Muscle of leg (tissue), 3 donors: ENCODE measurements at regions not wholly inside any gene's neighbourhood (a gene's known extent, or its start where the extent isn't known, plus 50 kb on each side); places are given as distances from the start of the nearest gene placed in this dataset.
"Not testable (repeated sequence)": the region's sequence is repeated elsewhere in the genome, so short reads cannot be mapped to it uniquely, and the experiment has no call there.

ENCODE experiments used
- DNase-seq: peaks from one replicate; pipeline ENCODE4 v3.0.0; 2013
- H3K27ac ChIP-seq: one replicate; pipeline ENCODE4 v1.5.1; 2013; ENCODE audit warnings: mild to moderate bottlenecking, low read length, control low read depth
- H3K27me3 ChIP-seq: one replicate; pipeline ENCODE4 v1.6.1; 2013; ENCODE audit warnings: low read length; ENCODE audit not compliant: control insufficient read depth, insufficient read depth
- H3K36me3 ChIP-seq: one replicate; pipeline ENCODE4 v1.6.1; 2013; ENCODE audit warnings: low read length; ENCODE audit not compliant: control insufficient read depth, insufficient read depth
- H3K4me1 ChIP-seq: one replicate; pipeline ENCODE4 v1.6.1; 2013; ENCODE audit warnings: low read length; ENCODE audit not compliant: control insufficient read depth, insufficient read depth
- H3K4me3 ChIP-seq: one replicate; pipeline ENCODE4 v1.5.1; 2013; ENCODE audit warnings: low read length, control low read depth
- H3K9me3 ChIP-seq: replicated peaks from 2 replicates; pipeline ENCODE4 v1.6.1; 2013; ENCODE audit warnings: low read depth, low read length; ENCODE audit not compliant: control insufficient read depth
- WGBS: methylation state at CpG from one replicate; pipeline ENCODE4 v1.1.5; 2013; ENCODE audit warnings: missing lambda C conversion rate; ENCODE audit not compliant: insufficient coverage; 5-methylcytosine and 5-hydroxymethylcytosine counted together

GRCh38 chr14:89088530-89088929 is 264.1 kb downstream of the TTC8 start:
- peak overlapping the region; percentile 70 for H3K27ac ChIP-seq
- 29% methylated on average over 3 of the region's 3 CpGs for WGBS
- no peak overlapping the region for H3K4me3 ChIP-seq
- DNase-seq, result peak; percentile 87
- peaks cover 3% of the 10 kb centered on the region for H3K9me3 ChIP-seq
- no peaks in the 10 kb centered on the region for H3K36me3 ChIP-seq
- no peaks in the 10 kb centered on the region for H3K27me3 ChIP-seq
- peaks cover 25% of the 10 kb centered on the region for H3K4me1 ChIP-seq

GRCh38 chr14:89089330-89089729 is 264.9 kb downstream of the TTC8 start:
- Histone ChIP-seq H3K27ac (no peak overlapping the region), H3K9me3 (peaks cover 3% of the 10 kb centered on the region), H3K27me3 (no peaks in the 10 kb centered on the region), H3K4me1 (peaks cover 24% of the 10 kb centered on the region), H3K4me3 (no peak overlapping the region), H3K36me3 (no peaks in the 10 kb centered on the region)
- 75% methylated on average over 1 of the region's 1 CpG for WGBS
- DNase-seq, result no peak

- peaks cover 6% of the 10 kb centered on the region for H3K4me1 ChIP-seq
- H3K36me3 ChIP-seq, result no peaks in the 10 kb centered on the region
- no peaks in the 10 kb centered on the region for H3K27me3 ChIP-seq
- H3K4me3 ChIP-seq, result no peak overlapping the region
- DNase-seq, result no peak
- H3K9me3 ChIP-seq, result peaks cover 3% of the 10 kb centered on the region
- no CpG with 5 or more reads among the region's 1 CpG for WGBS
- no peak overlapping the region for H3K27ac ChIP-seq
Measured at GRCh38 chr14:89091781-89092180, 267.3 kb downstream of the TTC8 start.

GRCh38 chr14:89093083-89093730 is 268.8 kb downstream of the TTC8 start:
- peaks cover 4% of the 10 kb centered on the region for H3K27me3 ChIP-seq
- 68% methylated on average over 3 of the region's 3 CpGs for WGBS
- H3K9me3 ChIP-seq, result peaks cover 3% of the 10 kb centered on the region
- no peaks in the 10 kb centered on the region for H3K36me3 ChIP-seq
- DNase-seq, result no peak
- no peak overlapping the region for H3K4me3 ChIP-seq
- H3K4me1 ChIP-seq, result peaks cover 9% of the 10 kb centered on the region
- H3K27ac ChIP-seq, result no peak overlapping the region

GRCh38 chr14:89095036-89095435 is 270.6 kb downstream of the TTC8 start:
- H3K9me3 ChIP-seq, result peaks cover 3% of the 10 kb centered on the region
- H3K27me3 ChIP-seq, result peaks cover 4% of the 10 kb centered on the region
- H3K4me3 ChIP-seq, result no peak overlapping the region
- H3K27ac ChIP-seq, result no peak overlapping the region
- WGBS, result no CpG with 5 or more reads among the region's 1 CpG
- H3K36me3 ChIP-seq, result no peaks in the 10 kb centered on the region
- no peak for DNase-seq
- peaks cover 4% of the 10 kb centered on the region for H3K4me1 ChIP-seq

GRCh38 chr14:89096946-89097345 is 272.5 kb downstream of the TTC8 start:
- 78% methylated on average over 6 of the region's 9 CpGs for WGBS
- Histone ChIP-seq H3K27me3 (peaks cover 4% of the 10 kb centered on the region), H3K4me1 (peaks cover 4% of the 10 kb centered on the region), H3K36me3 (no peaks in the 10 kb centered on the region), H3K4me3 (no peak overlapping the region), H3K9me3 (peaks cover 3% of the 10 kb centered on the region), H3K27ac (no peak overlapping the region)
- no peak for DNase-seq

- no peak for DNase-seq
- Histone ChIP-seq H3K27me3 (peaks cover 4% of the 10 kb centered on the region), H3K4me3 (no peak overlapping the region), H3K9me3 (no peaks in the 10 kb centered on the region), H3K36me3 (no peaks in the 10 kb centered on the region), H3K27ac (no peak overlapping the region), H3K4me1 (peaks cover 4% of the 10 kb centered on the region)
- 60% methylated on average over 1 of the region's 2 CpGs for WGBS
Measured at GRCh38 chr14:89098254-89098653, 273.8 kb downstream of the TTC8 start.

- not testable (repeated sequence) for H3K9me3 ChIP-seq, H3K36me3 ChIP-seq, H3K27me3 ChIP-seq, DNase-seq, H3K4me1 ChIP-seq, H3K4me3 ChIP-seq, H3K27ac ChIP-seq
- WGBS, result 95% methylated on average over 5 of the region's 10 CpGs
Measured at GRCh38 chr14:89104171-89104817, 279.8 kb downstream of the TTC8 start.

- H3K4me3 ChIP-seq, H3K27ac ChIP-seq: not testable (repeated sequence)
Measured at GRCh38 chr14:89104861-89105260, 280.4 kb downstream of the TTC8 start.

More at GRCh38 chr14:89104861-89105260, 280.4 kb downstream of the TTC8 start:
- not testable (repeated sequence) for DNase-seq, H3K36me3 ChIP-seq, H3K4me1 ChIP-seq, H3K27me3 ChIP-seq, H3K9me3 ChIP-seq
- WGBS, result 88% methylated on average over 4 of the region's 4 CpGs
